SK-N-SH treated with all-trans-retinoic acid at 6 μM for 48 hours (cell line): ENCODE measurements at regions not wholly inside any gene's neighbourhood (a gene's known extent, or its start where the extent isn't known, plus 50 kb on each side); places are given as distances from the start of the nearest gene placed in this dataset.
A peak's percentile ranks its signal among the peaks of the same experiment; 100 is the strongest.

Experiments used
- ATAC-seq: fragments of 200-7000 bp; cut with Tn5 transposase; 3 replicates; pipeline ENCODE4 v1.9.1; 2020; ENCODE audit warnings: mild to moderate bottlenecking, moderate library complexity
- ARNTL ChIP-seq: fragments of 450-650 bp; formaldehyde crosslinking; IDR thresholded peaks from 2 replicates; pipeline ENCODE4 v1.5.0; 2020; ENCODE audit warnings: low read depth, mild to moderate bottlenecking, moderate library complexity, borderline replicate concordance
- BACH2 ChIP-seq: fragments of 250-450 bp; sonication (Bioruptor Pico); IDR thresholded peaks from 2 replicates; pipeline ENCODE4 v1.9.0; 2021; ENCODE audit warnings: mild to moderate bottlenecking, borderline replicate concordance
- GLIS3 ChIP-seq: fragments of 250-450 bp; sonication (Bioruptor Pico); IDR thresholded peaks from 2 replicates; pipeline ENCODE4 v1.5.0; 2020; ENCODE audit warnings: mild to moderate bottlenecking, moderate library complexity
- ISL1 ChIP-seq: fragments of 250-450 bp; sonication (Bioruptor Pico); IDR thresholded peaks from 2 replicates; pipeline ENCODE4 v2.1.2; 2022; ENCODE audit warnings: mild to moderate bottlenecking, moderate library complexity
- OSR1 ChIP-seq: fragments of 250-450 bp; sonication (Bioruptor Pico); IDR thresholded peaks from 2 replicates; pipeline ENCODE4 v1.8.0; 2022; ENCODE audit warnings: moderate library complexity, mild to moderate bottlenecking, inconsistent platforms
- PPARA ChIP-seq: fragments of 250-450 bp; sonication (Bioruptor Pico); IDR thresholded peaks from 2 replicates; pipeline ENCODE4 v1.5.0; 2020; ENCODE audit warnings: mild to moderate bottlenecking, borderline replicate concordance
- RARB ChIP-seq: fragments of 250-450 bp; sonication (Bioruptor Pico); IDR thresholded peaks from 2 replicates; pipeline ENCODE4 v1.8.0; 2021; ENCODE audit warnings: mild to moderate bottlenecking, moderate library complexity
- SNAI2 ChIP-seq: fragments of 250-450 bp; sonication (Bioruptor Pico); IDR thresholded peaks from 2 replicates; pipeline ENCODE4 v1.5.0; 2020; ENCODE audit warnings: mild to moderate bottlenecking, moderate library complexity
- TCF4 ChIP-seq: fragments of 250-450 bp; sonication (Bioruptor Pico); IDR thresholded peaks from 2 replicates; pipeline ENCODE4 v1.8.0; 2021; ENCODE audit warnings: mild to moderate bottlenecking, moderate library complexity, borderline replicate concordance
- TOX ChIP-seq: fragments of 250-450 bp; sonication (Bioruptor Pico); IDR thresholded peaks from 2 replicates; pipeline ENCODE4 v1.8.0; 2021; ENCODE audit warnings: mild to moderate bottlenecking, moderate library complexity, borderline replicate concordance
- ZC3H10 ChIP-seq: fragments of 250-450 bp; sonication (Bioruptor Pico); IDR thresholded peaks from 2 replicates; pipeline ENCODE4 v1.5.1; 2021; ENCODE audit warnings: mild to moderate bottlenecking, moderate library complexity
- ZFP3 ChIP-seq: fragments of 250-450 bp; sonication (Bioruptor Pico); IDR thresholded peaks from 2 replicates; pipeline ENCODE4 v1.5.0; 2020; ENCODE audit warnings: mild to moderate bottlenecking, moderate library complexity
- ZFP30 ChIP-seq: fragments of 450-650 bp; formaldehyde crosslinking; IDR thresholded peaks from 2 replicates; pipeline ENCODE4 v1.5.0; 2022; ENCODE audit warnings: mild to moderate bottlenecking, moderate library complexity
- ZNF565 ChIP-seq: fragments of 450-650 bp; formaldehyde crosslinking; conservative IDR thresholded peaks from 2 replicates; pipeline ENCODE4 v1.5.0; 2020; ENCODE audit warnings: low read depth, mild to moderate bottlenecking, moderate library complexity
- ZNF70 ChIP-seq: fragments of 450-650 bp; formaldehyde crosslinking; IDR thresholded peaks from 2 replicates; pipeline ENCODE4 v1.5.0; 2020; ENCODE audit warnings: mild to moderate bottlenecking, moderate library complexity
- ZNF8 ChIP-seq: fragments of 450-650 bp; formaldehyde crosslinking; IDR thresholded peaks from 2 replicates; pipeline ENCODE4 v1.5.0; 2020; ENCODE audit warnings: mild to moderate bottlenecking, moderate library complexity
- TF ChIP-seq, protein P1 (sequence below): fragments of 250-450 bp; sonication (Bioruptor Pico); IDR thresholded peaks from 2 replicates; pipeline ENCODE4 v1.8.0; 2021; ENCODE audit warnings: low read depth, mild to moderate bottlenecking, moderate library complexity, borderline replicate concordance
- TF ChIP-seq, protein P2 (sequence below): fragments of 250-450 bp; sonication (Bioruptor Pico); IDR thresholded peaks from 2 replicates; pipeline ENCODE4 v1.5.1; 2021; ENCODE audit warnings: mild to moderate bottlenecking, moderate library complexity
- TF ChIP-seq, protein P3 (sequence below): fragments of 250-450 bp; sonication (Bioruptor Pico); IDR thresholded peaks from 2 replicates; pipeline ENCODE4 v1.5.1; 2020; ENCODE audit warnings: low read depth, mild to moderate bottlenecking, moderate library complexity
- TF ChIP-seq, protein P4 (sequence below): fragments of 250-450 bp; sonication (Bioruptor Pico); IDR thresholded peaks from 2 replicates; pipeline ENCODE4 v1.8.0; 2020; ENCODE audit warnings: mild to moderate bottlenecking, moderate library complexity, borderline replicate concordance

DNA sequence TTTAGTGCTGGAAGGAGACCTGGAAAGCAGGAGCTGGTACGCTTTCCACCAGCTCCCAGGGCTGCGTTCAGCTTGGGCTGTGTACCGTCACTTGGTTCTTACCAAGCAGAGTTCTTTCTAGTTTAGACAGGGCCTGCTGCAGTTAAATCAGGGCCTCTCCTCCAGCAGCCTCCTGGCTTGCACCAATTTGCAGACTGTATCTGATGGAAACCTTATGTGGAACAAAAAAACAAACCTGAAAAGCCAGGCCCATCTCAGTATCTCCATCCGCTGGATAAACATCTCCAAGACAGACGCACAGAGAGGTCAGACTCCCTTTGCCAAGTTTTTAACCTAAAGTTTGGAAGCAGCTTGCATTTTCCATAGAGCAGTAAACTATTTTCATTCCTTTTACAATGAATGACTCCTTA lies 288.6 kb upstream of the SORL1-AS1 start (continued):
- TF ChIP-seq, protein P1, sequence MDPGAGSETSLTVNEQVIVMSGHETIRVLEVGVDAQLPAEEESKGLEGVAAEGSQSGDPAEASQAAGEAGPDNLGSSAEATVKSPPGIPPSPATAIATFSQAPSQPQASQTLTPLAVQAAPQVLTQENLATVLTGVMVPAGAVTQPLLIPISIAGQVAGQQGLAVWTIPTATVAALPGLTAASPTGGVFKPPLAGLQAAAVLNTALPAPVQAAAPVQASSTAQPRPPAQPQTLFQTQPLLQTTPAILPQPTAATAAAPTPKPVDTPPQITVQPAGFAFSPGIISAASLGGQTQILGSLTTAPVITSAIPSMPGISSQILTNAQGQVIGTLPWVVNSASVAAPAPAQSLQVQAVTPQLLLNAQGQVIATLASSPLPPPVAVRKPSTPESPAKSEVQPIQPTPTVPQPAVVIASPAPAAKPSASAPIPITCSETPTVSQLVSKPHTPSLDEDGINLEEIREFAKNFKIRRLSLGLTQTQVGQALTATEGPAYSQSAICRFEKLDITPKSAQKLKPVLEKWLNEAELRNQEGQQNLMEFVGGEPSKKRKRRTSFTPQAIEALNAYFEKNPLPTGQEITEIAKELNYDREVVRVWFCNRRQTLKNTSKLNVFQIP = no peak
- TF ChIP-seq ZC3H10 (CRISPR knock-in tag) (no peak), SNAI2 (peak; percentile 73; the same call in 1 of the 2 replicates), ZFP3 (CRISPR knock-in tag) (no peak), ZNF70 (no peak), PPARA (CRISPR knock-in tag) (no peak), RARB (CRISPR knock-in tag) (no peak), ARNTL (CRISPR knock-in tag) (no peak), GLIS3 (CRISPR knock-in tag) (no peak), ZNF565 (CRISPR knock-in tag) (no peak), OSR1 (CRISPR knock-in tag) (no peak)

DNA sequence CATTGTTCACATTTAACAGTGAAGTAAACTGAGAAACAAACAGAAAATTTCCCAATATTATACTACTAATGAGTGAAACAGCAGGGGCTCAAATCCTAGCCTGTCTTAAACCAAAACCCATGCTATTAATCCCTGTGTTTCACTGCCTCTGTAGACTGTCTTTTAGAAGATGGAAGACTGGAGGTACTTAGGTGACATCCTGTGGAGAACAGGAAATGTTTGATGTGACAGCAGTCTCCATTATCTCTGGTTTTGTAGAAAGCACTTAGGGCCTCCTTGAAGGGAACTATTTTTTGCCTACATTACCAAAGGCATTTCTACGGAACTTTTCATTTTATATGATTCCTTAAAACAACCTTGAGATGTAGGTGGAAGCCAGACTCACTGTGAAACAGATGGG lies 288.1 kb upstream of the SORL1-AS1 start:
- no peak; the same call in 2 of the 3 replicates for ATAC-seq
- TF ChIP-seq OSR1 (CRISPR knock-in tag) (no peak), ZC3H10 (CRISPR knock-in tag) (no peak), PPARA (CRISPR knock-in tag) (no peak), ARNTL (CRISPR knock-in tag) (no peak), GLIS3 (CRISPR knock-in tag) (no peak), ZNF70 (no peak), ZNF565 (CRISPR knock-in tag) (no peak), ZFP30 (CRISPR knock-in tag) (no peak), ISL1 (no peak), TOX (CRISPR knock-in tag) (no peak)
- TF ChIP-seq, protein P2, sequence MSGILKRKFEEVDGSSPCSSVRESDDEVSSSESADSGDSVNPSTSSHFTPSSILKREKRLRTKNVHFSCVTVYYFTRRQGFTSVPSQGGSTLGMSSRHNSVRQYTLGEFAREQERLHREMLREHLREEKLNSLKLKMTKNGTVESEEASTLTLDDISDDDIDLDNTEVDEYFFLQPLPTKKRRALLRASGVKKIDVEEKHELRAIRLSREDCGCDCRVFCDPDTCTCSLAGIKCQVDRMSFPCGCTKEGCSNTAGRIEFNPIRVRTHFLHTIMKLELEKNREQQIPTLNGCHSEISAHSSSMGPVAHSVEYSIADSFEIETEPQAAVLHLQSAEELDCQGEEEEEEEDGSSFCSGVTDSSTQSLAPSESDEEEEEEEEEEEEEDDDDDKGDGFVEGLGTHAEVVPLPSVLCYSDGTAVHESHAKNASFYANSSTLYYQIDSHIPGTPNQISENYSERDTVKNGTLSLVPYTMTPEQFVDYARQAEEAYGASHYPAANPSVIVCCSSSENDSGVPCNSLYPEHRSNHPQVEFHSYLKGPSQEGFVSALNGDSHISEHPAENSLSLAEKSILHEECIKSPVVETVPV (CRISPR knock-in tag) = no peak
- TF ChIP-seq, protein P3, sequence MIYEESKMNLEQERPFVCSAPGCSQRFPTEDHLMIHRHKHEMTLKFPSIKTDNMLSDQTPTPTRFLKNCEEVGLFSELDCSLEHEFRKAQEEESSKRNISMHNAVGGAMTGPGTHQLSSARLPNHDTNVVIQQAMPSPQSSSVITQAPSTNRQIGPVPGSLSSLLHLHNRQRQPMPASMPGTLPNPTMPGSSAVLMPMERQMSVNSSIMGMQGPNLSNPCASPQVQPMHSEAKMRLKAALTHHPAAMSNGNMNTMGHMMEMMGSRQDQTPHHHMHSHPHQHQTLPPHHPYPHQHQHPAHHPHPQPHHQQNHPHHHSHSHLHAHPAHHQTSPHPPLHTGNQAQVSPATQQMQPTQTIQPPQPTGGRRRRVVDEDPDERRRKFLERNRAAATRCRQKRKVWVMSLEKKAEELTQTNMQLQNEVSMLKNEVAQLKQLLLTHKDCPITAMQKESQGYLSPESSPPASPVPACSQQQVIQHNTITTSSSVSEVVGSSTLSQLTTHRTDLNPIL = no peak
- TF ChIP-seq, protein P4, sequence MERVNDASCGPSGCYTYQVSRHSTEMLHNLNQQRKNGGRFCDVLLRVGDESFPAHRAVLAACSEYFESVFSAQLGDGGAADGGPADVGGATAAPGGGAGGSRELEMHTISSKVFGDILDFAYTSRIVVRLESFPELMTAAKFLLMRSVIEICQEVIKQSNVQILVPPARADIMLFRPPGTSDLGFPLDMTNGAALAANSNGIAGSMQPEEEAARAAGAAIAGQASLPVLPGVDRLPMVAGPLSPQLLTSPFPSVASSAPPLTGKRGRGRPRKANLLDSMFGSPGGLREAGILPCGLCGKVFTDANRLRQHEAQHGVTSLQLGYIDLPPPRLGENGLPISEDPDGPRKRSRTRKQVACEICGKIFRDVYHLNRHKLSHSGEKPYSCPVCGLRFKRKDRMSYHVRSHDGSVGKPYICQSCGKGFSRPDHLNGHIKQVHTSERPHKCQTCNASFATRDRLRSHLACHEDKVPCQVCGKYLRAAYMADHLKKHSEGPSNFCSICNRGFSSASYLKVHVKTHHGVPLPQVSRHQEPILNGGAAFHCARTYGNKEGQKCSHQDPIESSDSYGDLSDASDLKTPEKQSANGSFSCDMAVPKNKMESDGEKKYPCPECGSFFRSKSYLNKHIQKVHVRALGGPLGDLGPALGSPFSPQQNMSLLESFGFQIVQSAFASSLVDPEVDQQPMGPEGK = no peak

DNA sequence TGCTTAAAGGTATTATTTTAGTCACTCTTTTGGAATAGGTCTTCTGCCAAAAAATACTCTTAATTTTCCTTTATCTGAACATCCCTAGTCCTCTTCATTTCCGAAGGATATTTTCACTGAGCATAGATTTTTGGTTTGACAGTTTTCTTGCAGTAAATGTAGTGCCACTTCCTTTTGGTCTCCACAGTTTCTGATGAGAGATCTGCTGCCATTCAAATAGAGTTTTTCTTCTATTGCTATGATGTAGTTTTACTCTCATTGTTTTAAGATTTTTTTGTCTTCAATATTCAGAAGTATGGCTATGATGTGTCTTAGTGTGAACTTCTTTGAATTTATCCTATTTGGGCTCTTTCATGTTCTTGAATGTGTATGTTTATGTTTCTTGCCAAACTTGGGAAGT lies 281.1 kb upstream of the SORL1-AS1 start:
- TF ChIP-seq ZNF70 (no peak), ARNTL (CRISPR knock-in tag) (no peak), ISL1 (no peak), BACH2 (CRISPR knock-in tag) (no peak), TCF4 (no peak), RARB (CRISPR knock-in tag) (no peak), ZNF8 (CRISPR knock-in tag) (no peak)
- TF ChIP-seq, protein P4 = no peak
- TF ChIP-seq, all 23 proteins: peak for 0
- ATAC-seq = no peak

DNA sequence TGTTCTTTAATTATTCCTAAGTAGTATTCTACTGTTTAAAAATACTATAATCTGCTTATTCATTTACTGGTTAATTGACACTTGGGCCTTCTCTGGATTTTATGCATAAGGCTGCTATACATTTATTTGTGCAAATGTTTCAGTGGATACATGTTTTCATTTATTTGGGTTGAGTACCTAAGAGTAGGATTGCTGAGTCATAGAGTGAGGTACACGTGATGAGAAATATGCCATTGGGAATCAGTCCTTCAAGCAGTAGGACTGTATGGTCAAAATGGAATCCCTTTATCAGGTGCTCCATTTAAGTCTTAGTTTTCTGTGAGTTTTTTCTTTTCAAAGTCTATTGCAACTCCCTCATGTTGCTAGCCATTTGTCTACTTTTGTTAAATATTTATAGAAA lies 275.2 kb upstream of the SORL1-AS1 start:
- ATAC-seq = no peak
- TF ChIP-seq GLIS3 (CRISPR knock-in tag) = no peak
